ENCODE measurements at regions not wholly inside any gene's neighbourhood (a gene's known extent, or its start where the extent isn't known, plus 50 kb on each side); places are given as distances from the start of the nearest gene placed in this dataset.
A peak's percentile ranks its signal among the peaks of the same experiment; 100 is the strongest.

DNA sequence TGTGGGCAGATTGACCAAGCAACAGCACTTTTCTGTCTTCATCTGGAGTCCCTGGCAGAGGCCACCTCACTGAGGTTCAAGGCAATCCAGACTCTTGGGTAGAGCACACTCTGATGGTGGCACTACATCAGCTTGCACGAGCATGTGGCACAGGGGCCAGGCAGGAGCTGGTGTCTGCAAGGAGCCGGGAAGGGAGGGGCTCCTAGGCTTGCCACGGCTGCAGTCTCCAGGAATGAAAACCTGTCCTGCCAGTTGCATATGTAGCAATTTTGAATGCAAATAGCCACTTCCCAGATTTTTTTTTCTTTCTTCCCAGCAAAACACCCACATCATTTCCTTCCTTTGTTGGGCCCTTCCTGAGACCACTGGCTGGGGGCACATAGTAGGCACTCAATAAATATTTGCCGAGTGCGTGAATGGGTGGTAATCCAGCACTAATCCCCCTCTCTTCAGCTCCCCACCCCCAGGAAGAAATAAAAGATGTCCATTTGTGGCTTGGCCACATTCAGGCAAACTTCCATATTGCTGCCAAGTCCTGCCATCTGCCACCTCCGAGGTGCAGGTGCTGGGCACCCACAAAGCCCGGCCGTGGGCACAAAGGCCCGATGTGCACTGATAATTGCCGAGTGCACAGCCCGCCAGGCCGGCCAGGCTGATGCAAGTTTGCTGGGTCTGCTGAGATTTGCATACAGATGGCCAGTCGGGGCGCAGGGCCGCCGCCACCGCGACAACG lies 72.4 kb downstream of the MYCN start:
- no peak for DNase-seq (ENCODE audit: low read depth)

DNA sequence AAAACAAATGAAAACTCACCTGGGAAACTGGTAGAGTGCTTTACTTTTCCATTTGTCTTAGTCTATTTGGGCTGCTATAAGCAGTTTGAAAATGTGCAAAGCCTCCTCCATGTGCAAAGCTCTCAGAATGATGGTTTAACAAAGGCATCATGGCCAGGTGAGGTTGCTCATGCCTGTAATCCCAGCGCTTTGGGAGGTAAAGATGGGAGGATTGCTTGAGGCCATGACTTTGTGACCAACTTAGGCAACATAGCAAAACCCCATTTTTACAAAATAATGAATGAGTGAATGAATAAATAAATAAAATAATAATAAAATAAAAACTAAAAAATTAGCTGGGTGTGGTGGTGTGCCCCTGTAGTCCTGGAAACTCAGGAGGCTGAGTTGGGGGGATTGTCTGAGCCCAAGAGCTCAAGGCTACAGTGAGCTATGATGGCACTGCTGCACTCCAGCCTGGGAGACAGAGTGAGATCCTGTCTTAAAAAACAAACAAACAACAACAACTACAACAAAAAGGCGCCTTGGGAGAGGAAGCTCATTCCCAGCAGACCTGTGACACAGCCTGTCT lies 71.8 kb downstream of the MYCN start:
- DNase-seq (ENCODE audit: low read depth), result no peak

DNA sequence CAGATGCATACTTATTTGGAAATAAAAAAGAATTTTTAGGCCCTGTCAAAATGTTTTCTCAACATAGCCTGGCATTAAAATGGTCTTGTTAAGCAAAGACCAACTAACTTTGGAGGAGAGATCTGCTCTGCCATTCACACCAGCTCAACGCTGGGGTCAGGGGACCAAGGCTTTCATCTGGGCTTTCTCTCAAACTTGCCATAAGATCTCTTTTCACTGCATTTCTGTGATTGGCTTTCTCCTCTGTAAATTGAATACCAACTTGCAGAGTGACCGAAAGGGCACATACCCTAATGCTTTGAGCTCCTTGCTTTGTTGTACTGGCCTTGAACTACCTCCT lies 71.2 kb downstream of the MYCN start:
- no peak for DNase-seq (ENCODE audit: low read depth)

DNA sequence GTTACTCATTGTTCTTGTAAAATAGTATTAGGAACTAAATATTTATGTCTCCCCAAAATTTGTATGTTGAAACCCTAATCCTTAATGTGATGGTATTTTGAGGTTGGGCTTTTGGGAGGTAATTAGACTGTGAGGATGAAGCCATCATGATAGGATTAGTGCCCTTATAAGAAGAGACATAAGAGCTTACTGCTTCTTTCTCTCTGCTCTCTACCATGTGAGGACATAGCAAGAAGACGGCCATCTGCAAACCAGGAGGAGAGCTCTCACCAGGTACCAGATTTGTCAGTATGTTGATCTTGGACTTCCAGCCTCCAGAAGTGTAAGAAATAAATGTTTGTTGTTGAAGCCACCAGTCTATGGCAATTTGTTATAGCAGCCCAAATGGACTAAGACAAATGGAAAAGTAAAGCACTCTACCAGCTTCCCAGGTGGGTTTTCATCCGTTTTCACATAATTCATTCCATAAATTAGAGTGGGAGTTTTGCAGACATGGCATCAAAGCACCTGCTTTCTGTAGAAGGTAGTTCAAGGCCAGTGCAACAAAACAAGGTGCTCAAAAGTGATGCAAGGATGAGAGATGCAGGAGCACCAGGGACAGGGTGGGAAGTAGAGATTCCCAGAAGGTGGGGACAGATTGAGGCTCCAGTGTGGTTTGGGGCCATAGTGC lies 70.7 kb downstream of the MYCN start:
- no peak for DNase-seq (ENCODE audit: low read depth)

DNA sequence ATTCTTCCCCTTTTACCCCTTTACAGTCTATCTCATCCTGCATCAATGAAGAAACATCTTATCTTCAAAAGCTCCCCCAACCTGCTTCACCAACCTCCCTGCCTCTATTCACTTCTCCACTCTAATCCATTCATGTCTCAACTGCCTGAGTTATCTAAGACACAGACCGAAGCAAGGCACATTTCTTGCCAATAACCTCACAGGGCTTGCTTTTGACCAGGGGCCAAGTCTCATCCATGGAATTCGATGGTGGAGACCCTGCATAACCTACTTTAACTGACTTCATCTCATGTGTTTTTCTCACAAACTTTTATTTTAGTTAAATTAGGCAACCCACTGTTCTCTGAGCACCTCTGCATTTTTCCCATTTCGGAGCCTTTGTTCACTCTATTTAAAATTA lies 69.7 kb downstream of the MYCN start:
- DNase-seq (ENCODE audit: low read depth), result no peak

DNA sequence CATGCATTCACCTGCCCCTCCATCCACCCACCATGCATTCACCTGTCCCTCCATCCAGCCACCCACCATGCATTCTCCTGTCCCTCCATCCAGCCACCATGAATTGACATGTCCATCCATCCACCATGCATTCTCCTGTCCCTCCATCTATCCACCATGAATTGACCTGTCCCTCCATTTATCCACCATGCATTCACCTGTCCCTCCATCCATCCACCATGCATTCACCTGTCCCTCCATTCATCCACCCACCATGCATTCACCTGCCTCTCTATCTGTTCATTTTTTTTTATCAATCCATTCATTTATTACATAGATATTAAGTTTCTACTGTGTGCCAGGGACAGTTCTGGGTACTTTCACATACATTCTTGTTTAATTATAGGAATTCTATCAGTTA lies 69.2 kb downstream of the MYCN start:
- DNase-seq (ENCODE audit: low read depth), result no peak

DNA sequence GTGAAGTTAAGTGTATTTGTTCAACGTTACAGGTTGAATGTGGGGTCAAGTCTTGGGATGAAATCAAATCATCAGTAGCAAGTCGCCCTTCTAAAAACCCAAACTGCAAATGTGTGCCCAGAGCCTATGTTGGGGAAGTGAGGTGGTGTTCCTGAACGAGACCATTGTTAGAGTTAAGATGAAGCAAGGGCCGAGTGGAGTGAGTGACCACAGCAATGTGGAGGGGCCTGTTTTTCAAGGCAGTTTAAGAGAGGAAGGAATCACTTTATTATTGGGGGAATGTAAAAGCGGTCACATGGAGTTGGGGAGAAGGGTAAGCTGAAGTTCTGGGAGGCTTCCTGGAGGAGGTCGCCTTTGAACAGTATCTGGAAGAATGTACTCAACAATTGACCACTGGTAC lies 68.5 kb downstream of the MYCN start:
- no peak for DNase-seq (ENCODE audit: low read depth)

DNA sequence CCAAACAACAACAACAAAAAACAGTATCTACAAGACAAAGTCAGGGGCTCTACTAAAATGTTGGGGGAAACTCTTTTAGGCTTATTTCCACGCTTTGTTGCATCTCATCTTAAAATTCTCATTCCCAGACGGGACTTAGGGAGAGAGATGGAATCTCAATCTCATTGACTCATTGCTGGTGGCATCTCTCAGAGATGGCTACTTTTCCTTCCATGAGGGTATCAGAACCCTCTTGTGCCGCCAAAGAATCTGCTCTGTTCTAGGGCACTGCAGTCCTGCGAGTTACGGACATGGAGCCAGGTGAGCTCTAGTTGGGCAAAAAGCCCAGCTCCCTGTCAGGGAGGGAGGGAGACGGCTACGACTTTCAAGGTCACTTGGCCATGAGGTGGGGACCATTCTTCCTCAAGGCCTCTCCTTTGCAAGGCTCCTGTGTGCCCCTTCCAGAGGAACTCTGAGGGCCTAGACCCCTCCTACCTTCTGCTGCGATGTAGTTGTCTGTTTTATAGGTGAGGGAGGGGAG lies 68.0 kb downstream of the MYCN start:
- no peak for DNase-seq (ENCODE audit: low read depth)

DNA sequence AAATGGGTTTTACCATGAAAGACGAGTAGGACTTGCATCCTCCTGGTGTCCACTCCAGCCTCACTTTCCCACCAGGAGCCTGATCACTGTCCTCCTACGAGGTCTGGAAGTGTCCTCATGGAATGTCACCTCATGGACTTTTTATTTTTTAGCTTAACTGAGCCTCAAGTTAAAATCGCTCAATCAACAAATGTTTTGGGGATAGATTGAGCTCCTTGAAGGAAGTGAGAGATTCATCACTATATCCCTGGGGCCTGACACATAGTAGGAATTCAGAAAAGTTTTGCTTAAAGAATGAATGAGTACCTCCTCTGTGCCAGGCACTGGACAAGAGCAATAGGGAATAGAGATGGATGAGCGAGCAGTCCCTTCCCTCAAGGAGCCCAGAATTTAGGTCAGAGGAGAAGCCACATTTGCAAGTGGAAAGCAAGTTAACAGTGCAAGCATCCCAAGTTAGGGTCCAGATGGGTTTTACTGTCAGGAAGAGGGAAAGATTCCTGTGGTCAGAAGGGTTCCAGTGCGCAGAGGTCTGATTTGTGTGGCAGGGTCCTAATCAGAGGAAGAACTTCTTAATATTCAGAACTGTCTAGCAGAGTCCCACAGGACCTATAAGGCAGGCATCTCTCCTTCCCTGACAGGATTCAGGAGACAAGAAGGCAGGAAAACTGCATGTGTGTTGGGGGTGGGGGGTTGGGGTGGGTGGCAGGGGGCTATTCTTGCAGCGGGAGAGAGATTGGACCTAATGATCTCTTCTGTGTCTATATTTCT lies 67.0 kb downstream of the MYCN start:
- no peak for DNase-seq (ENCODE audit: low read depth)

DNA sequence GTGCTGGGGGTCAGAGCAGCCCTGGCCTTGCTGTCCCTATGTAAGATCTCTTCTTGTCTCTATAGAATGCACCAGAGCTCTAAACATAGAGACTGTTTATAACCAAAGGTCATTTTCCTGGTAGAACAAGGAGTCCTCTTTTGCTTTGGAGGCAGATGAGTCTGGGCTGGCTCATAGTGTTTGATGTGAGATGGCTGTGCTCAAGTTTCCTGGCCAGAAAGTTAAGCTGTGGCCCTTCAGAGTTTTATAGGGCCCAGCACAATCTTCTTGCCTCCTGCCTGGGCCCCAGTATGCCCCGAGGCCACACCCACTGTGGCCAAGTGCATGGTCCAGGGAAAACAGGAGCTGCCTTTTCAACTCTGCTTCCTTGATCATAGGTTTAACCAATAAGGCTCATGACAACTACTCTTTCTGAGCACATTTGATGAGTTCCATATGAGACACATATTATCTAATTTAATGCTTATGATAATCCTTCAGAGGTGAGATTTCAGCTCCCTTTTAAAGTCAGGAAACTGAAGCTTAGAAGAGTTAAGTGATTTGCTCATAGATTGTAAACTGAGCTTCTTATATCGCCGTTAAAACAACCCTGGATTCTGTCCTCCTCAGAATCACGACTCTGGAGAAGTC lies 66.3 kb downstream of the MYCN start:
- peak; percentile 4 for DNase-seq (ENCODE audit: low read depth)

DNA sequence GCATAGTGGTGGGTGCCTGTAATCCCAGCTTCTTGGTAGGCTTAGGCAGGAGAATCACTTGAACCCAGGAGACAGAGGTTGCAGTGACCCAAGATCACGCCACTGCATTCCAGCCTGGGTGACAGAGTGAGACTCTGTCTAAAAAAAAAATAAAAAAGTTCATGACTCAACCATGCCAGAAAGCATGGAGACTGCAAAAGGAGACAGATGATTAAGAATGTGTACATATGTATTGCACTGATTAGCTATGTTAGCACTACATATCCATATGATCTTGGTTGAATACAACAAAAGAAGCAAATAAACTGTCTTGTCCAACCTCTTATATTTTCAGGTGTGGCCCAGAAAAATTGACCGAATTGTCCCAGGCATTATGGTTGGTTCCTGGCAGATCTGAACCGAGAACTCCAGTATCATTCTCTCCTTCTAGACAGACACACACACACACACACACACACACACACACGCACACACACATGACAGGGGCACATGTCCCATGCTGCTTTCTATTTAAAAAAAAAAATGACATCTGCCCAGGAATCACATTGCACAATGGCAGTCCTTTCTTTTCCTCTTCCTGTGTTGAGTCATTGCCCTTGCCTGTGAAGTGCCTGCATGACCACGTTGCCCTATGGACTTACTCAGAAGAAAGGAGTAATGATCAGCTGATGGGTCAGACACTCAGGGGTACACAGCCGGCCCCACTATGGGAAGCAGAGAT lies 65.6 kb downstream of the MYCN start:
- peak; percentile 77 for DNase-seq (ENCODE audit: low read depth)

DNA sequence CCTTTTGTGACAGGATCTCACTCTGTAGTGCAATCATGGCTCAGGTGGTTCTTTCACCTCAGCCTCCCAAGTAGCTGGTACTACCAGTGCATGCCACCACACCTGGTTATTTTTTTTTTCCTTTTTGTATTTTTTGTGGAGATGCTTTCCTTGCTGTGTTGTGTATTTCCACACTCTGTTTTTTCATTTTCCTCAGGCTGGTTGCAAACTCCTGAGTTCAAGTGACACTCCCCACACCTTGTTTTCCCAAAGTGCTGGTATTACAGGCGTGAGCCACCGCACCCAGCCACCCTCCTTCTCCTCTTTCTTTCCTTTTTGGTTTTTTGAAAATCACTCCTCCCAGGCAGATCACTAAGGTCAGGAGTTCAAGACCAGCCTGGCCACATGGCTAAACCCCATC lies 65.0 kb downstream of the MYCN start:
- DNase-seq (ENCODE audit: low read depth), result no peak

DNA sequence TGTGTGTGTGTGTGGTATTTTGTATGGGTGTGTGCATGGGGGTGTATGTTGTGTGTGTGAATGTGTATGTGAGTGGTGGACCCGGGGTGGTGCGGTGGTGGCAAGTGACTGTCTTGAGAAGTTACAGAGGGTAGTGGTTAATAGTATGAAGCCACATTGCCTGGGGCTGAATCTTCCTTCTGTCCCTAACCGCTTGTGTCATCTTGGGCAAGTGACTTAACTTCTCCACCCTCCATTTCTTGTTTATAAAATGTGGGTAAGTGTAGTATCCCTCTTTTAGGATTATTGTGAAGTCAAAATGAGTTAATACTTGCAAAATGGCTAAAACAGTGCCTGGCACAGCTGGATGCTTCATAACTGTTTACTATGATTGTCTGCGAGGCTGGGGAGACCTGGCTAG lies 63.5 kb downstream of the MYCN start:
- DNase-seq (ENCODE audit: low read depth), result no peak

DNA sequence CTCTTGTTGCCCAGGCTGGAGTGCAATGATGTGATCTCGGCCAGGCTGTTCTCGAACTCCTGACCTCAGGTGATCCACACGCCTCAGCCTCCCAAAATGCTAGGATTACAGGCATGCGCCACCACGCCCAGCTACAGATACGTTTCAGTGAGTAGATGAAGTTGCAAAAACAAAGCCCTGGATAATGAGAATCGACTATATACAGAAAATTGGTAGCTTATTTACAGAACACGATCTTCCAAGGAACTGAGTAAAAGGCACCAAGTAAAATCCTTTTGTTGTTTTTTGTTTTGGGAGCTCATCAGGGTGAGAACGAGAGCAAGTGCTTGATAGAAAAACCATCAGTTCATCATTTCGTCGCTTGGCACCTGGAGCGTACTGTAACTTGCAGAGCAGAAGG lies 62.8 kb downstream of the MYCN start:
- no peak for DNase-seq (ENCODE audit: low read depth)

DNA sequence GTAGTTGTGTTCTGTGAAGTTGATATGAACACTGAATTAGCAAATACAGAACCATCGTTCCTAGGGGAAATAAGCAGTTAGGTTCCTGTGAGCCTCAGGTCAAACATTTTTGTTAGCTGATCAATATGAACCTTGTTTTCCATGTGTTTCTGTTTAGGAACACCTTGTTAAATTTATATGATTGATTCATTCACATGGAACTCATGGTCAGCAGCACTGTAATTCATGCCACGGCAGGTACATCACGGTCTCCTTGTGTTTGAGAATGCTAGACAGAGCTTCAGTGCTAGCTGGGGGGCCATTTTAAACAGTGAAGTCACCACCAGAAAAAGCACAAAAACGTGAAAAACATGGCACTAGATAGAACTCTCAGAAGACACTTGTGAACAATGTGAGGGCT lies 62.2 kb downstream of the MYCN start:
- no peak for DNase-seq (ENCODE audit: low read depth)

DNA sequence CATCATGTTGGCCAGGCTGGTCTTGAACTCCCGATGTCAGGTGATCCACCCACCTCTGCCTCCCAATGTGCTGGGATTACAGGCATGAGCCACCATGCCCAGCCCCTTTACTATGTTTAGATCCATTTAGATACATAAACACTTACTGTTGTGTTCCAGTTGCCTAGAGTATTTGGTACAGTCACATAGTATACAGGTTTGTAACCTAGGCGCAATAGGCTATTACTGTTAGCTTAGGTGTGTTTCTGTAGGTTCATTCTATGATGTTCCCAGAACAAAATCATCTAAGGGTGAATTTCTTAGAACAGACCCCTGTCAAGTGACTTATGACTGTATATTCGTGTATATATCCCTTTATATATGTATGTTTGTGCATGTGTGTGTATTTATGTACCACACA lies 61.8 kb downstream of the MYCN start:
- DNase-seq (ENCODE audit: low read depth), result no peak

DNA sequence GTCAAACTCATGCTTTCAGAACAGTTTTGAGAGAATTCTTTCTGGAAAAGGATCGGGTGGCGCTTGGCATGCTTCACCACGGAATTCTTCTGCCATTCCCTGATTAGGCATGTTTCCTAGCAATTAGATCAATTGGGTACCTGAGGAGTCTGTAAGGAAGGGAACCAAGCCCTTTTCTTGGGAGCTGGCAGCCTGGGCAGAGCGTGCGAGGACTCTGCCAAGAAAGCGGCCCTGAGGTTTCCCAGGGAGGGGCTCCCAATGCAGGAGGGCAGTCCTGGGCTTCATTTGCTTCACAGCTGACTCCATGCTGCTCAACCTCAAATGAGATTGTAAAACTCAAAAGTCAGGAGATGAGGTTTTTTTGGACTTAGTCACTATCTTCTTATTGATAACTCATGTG lies 60.3 kb downstream of the MYCN start:
- DNase-seq (ENCODE audit: low read depth), result no peak

DNA sequence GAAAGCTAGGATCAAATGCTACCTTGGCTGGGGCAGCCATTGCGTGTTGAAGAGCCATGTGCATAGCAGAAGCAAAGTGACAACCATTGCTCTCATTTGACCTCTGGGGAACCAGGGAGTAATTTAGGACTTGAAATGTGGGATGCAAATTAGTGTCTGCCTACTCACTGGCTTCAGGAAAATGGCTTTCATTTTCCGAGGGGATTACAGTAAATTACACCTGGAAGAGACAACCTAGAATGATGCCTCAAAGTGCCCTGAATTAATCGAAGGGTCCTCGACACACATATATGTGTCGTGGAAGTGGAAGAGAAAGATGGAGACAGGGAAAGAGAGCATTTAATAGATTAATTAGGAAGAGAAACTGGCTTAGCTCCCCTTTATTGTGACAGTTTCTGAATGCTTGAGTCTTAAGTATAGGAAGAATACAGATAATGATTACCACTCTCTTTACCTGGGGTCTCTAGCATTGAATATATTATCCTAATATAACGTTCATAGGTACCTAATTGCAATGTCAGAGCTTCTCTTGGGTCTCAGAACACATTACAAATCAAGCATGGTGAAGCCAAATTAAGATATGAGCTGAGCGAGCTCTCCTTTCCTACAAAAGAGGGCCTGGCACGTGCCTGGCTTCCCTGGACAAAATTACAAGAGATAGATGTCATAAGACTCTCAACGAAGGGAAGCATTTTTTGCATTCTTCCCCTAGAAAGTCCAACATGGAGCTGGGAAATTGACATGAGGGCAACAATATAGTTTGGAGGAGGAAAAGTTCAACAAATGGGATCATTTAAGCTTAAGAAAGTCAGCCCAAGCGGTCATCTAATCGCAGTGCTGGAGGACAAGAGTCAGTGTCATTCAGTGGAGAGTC lies 59.5 kb downstream of the MYCN start:
- no peak for DNase-seq (ENCODE audit: low read depth)

DNA sequence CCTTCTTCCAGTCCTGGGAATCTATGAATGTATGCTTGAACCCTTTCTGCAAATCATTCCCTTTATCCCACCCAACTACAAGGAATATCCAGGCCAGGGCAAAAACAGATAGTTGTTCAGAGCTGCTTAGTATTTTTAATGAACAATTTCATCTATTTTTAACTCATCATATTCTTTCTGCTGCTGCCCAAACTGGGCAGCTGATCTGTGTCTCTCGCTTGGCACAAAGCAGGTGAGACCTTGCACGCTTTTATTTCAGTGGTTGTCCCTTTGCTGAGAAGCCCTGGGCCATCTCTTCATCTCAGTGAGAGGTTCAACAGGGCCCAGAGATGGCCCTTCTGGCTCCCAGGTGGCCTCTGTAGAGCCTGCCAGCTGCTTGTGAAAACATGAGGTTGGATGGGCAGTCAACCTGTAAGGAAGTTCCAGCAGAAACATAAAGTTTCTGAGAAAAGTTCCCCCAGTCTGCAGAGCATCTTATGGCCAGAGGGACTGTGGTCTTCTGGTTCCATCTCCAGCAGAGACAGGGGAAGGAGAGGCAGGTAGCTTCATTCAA lies 57.5 kb downstream of the MYCN start:
- DNase-seq (ENCODE audit: low read depth), result no peak
